HG03457 (cell line): ENCODE measurements at regions not wholly inside any gene's neighbourhood (a gene's known extent, or its start where the extent isn't known, plus 50 kb on each side); places are given as distances from the start of the nearest gene placed in this dataset.
"Not testable (repeated sequence)": the region's sequence is repeated elsewhere in the genome, so short reads cannot be mapped to it uniquely, and the experiment has no call there.

Experiments used
- ATAC-seq: cut with Tn5 transposase; IDR thresholded peaks from one replicate; pipeline ENCODE4 v1.9.1; 2021; ENCODE audit warnings: moderate number of reproducible peaks; ENCODE audit not compliant: unreplicated experiment

- no peak for ATAC-seq
Measured at GRCh38 chr5:56402266-56403220, 169.4 kb upstream of the ANKRD55 start.

GRCh38 chr5:56397796-56398195, 164.7 kb upstream of the ANKRD55 start:
- not testable (repeated sequence) for ATAC-seq

DNA sequence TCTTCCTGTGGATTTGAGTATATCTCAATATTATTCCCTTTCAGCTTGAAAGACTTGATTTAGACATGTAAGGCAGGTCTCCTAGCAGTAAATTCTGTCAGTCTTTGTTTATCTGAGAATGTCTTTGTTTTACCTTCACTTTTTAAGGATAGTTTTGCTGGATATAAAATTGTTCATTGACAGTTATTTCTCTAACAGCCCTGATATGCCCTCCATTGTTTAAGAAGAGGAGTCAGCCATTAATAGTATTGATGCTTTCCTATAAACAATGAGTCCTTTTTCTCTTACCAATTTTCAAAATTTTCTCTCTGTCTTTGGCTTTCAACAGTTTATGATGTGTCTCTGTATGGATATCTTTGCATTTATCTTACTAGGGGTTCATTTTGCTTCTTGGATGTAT, 163.5 kb upstream of the ANKRD55 start:
- ATAC-seq: no peak

GRCh38 chr5:56389261-56389660, 156.1 kb upstream of the ANKRD55 start:
- no peak for ATAC-seq

DNA sequence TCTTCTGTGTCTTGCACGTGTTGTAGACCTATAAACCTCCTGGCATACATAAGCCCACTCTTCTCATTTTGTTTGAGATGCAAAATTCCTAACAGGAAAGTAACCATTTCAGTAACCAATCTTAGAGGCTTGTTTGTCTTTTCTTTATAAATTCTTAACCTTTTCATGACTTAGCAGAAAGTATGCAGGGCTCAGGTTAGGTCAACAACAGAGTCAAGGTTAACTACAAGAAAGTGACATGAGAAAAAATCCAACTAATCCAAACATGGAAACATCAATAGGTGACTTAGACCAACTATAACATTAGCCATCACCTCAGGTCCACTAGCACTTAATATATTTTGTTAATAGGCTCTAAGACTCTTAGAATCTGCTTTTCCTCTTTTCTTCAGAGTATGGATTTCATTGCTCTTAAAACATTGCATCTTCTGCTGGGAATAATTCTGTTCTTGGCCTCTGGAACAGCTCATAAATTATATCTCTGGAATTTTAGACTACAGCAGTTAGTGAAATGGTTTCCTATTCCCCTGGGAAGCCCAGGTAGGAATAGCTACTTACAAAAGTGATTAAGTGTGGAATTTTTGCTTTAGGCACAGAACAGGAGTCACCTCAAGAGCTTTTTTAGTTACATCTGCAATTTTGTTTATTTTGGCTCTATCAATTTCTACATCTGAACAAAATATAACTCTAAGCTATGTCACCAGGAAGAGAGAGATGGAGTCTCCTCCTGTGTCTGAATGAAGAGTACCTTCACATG, 155.3 kb upstream of the ANKRD55 start:
- ATAC-seq: no peak

DNA sequence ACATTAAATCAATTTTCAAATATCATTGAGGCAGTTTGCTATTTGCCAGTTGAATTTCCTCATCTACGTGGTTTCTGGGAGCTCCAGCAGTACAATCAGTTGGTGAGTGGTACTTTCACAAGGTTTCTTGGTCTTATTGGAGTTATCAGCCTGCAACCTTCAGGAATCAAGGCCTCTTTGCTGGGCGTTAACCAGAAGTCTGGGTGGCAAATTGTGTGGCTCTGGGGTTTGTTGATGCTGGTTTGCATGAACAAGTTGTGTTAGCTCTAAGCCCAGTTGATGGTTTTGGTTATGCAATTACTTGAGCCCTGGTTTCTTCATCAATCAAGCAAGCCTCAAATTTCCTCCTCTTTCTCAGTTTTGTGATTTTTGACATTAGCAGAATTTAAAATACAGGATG, 152.9 kb upstream of the ANKRD55 start:
- ATAC-seq: no peak

GRCh38 chr5:56384186-56384585, 151.1 kb upstream of the ANKRD55 start:
- no peak for ATAC-seq

- no peak for ATAC-seq
Measured at GRCh38 chr5:56383761-56384160, 150.6 kb upstream of the ANKRD55 start.

- no peak for ATAC-seq
Measured at GRCh38 chr5:56382896-56383295, 149.8 kb upstream of the ANKRD55 start.

DNA sequence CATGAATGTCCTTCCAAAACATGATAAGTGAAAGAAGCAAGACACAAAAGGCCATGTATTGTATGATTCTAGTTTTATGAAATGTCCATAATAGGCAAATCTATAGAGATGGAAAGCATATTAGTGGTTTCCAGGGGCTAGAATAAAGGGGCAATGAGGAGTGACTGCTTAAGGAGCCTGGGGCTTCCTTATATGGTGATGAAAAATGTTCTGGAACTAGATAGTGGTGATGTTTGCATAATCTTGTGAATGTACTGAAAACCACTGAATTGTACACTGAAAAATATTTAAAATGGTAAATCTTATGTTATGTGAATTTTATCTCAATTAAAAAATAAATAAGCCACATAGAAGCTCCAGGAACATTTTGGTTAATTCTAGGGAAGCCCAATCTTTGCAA, 144.4 kb upstream of the ANKRD55 start:
- ATAC-seq: no peak

DNA sequence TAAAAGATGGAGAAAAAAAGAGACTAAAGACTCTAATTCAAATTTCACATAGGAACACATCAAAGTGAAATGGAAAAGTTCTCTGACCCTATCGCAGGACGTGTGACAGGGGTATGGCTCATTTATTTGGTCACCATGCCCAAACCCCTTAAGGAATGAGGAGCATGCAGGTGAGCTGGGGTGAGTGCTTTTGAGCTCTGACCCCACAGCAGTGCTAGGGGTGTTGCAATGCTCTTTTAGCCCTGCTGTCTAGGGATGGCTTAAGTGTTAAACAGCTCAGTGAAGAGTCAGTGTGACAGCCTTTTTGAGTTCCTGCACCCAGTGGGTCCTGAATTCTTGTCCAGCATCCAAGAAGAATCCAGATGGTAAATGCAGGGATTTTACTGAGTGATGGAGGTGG, 143.0 kb upstream of the ANKRD55 start:
- ATAC-seq: no peak

DNA sequence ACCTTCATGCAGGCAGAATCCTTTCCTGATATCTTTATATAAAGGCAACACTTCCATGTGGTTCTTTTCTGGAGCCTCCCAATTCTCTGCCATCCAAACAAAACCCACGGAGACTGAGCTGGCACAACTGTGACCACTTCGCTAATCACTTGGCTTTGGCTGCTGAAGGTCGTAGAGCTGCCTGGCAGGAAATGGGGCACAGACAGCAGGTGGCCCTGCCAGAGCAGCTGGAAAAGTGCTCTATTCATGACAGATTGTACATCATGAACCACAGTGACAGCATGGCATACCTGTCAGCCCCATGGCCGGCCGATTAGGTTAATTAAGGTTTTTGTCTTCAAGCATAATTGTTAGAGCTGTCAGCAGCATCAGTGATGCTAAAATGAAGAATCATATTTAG, 141.9 kb upstream of the ANKRD55 start:
- no peak for ATAC-seq

DNA sequence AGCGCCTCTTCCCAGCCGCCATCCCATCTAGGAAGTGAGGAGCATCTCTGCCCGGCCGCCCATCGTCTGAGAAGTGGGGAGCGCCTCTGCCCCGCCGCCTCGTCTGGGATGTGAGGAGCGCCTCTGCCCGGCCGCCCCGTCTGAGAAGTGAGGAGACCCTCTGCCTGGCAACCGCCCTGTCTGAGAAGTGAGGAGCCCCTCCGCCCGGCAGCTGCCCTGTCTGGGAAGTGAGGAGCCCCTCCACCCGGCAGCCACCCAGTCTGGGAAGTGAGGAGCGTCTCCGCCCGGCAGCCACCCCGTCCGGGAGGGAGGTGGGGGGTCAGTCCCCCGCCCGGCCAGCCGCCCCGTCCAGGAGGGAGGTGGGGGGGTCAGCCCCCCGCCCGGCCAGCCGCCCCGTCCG, 139.4 kb upstream of the ANKRD55 start:
- not testable (repeated sequence) for ATAC-seq

DNA sequence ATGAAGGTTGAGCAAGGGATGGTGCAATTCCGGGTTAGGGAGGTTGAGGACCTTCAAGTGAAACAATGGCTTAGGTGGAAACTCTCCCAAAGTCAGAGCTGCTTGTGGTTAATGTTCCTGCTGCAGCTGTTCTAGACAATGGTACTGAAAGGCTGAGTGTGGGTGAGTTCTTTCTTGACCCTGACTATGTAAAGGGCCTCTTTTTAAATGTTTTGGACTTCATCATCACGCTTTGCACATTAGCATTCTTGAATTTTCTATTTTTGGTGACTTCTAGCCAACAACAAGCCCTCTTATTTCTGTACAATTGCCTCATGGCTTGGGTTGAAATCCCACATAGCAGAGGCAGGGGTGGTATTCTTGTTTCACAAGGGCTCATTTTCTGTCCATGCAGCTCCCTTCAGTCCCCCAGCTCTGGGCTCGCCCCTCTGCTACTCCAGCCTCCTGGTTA, 136.3 kb upstream of the ANKRD55 start:
- ATAC-seq: no peak

GRCh38 chr5:56367748-56368147, 134.6 kb upstream of the ANKRD55 start:
- no peak for ATAC-seq

GRCh38 chr5:56366986-56367385, 133.9 kb upstream of the ANKRD55 start:
- ATAC-seq: no peak

DNA sequence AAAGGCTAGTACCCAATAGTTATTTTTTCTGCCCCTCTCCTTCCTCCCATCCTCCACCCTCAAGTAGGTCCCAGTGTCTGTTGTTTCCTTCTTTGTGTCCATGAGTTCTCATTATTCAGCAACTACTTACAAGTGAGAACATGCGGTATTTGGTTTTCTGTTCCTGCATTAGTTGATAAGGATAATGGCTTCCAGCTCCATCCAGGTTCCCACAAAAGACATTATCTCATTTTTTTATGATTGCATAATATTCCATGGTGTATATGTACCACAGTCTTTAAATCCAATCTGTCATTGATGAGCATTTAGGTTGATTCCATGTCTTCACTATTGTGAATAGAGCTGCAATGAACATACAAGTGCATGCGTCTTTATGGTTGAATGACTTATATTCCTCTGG, 128.3 kb upstream of the ANKRD55 start:
- ATAC-seq: no peak

DNA sequence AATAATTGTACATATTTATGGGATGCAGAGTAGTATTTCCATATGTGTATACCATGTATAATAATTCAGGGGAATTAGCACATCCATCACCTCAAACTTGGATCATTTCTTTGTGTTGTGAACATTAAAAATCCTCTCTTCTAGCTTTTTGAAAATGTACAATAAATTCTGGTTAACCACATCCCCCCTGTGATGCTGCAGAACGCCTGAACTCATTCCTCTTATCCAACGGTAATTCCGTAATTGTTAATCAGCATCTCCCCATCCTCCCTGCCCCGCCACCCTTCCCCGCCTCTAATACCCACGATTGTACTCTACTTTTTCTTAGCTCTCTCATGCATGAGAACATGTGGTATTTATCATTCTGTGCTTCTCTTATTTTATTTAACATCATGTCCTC, 127.7 kb upstream of the ANKRD55 start:
- ATAC-seq: no peak

DNA sequence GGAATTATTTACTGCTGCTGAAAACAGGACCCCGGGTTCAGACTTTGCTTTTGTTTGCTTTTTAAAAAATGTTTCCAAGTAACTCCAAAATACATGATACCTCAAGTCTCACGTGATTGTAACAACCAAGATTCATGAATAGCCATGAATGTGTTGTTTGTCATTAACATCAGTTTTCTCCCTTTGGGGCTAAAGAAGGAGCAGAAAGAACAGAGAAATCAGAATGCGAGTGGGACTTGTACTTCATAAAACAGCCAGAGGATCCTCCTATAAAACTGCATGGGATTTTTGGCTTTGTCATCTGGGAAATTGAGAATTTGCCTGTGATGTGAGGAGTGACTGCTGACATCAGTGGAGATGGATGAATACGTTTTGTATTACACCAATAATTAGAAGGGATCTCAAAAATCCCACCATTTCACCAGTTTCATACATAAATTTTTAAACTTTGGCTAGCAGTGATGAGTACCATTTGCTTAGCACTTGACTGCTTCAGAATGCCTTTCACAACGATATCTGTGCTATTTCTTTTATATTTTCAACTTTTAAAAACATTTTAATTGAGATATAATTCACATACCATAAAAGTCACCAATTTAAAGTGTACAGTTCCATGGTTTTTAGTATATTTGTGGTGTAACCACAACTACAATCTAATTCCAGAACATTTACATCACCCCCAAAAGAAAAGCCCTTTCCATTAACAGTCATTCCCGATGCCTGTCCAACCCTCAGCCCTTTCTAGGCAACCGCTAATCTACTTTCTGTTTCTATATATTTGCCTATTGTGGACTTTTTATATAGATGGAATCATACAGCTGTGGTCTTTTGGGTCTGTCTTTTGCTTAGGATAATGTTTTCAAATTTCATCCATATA, 126.9 kb upstream of the ANKRD55 start:
- no peak for ATAC-seq

DNA sequence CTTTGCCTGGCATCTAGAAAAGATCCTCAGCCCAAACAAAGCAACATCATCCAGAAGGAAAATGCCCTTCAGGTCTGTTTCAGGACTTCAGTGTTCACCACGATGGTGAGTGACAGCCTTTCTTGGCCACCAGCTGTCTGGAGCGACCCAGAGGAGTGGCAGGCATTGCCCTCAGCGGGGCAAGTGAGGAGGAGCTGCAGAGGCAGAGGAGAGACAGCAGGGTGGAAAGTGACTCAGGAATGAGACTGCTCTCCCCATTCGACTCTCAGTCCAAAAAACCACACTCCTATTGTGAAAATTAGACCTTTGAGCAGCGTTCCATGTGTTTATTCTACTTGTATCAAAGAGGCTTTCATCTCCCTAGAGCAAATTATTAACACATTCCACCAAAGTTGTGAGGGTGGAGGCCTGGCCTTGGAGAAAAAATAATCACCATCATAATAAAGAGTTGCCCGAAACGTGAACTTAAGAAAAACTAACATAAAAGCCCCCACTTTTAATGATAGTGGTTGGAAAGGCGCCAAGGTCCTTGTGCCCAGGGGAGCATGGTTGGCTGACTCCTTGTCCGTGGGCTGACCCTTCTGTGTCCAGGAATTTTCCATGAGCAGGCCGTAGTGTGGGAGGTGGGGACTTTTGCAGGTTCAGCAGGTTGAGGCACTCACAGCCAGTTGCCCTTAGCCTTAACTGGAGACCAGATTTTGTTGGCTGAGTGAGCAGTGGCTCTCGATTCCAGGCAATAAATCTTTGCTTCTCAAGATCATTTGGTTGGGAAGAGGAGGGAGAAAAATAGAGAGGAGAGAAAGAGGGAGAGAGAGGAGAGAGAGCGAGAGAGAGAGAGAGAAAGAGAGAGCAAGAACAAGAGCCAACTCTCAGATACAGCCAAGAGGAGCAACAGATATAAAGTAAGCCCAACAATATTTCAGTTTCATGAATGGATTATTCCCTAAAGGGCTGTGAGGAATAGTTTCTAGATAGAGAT, 125.9 kb upstream of the ANKRD55 start:
- ATAC-seq: no peak
